ENCODE measurements at regions not wholly inside any gene's neighbourhood (a gene's known extent, or its start where the extent isn't known, plus 50 kb on each side); places are given as distances from the start of the nearest gene placed in this dataset.

DNA sequence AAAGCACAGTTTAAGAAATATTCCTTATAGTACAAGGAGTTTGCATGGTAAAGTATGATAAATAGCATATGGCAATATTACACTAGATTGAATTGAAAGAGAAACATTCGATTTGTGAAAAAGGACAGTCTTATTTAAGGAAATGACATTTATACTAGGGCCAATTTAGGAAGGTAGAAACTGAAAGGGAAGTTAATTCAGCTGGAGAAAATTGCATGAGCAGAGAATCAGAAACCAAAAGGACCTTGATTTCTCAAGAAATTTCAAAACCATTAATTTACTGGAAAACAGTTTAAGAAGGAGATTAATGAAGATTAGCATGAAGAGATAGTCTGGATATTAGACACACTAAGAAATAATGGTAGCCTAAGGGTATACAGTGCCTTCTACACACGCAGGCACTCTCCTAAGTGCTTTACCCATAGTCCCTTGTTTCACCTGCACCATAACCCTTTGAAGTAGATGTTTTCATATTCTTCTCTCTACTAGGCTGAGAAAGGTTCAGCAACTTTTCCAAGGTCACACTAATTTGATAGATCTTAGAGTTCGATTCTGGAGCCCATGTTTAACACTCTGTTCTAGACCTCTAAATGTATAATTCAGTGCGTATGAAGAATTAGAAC is 259.1 kb upstream of the SLIT2 start:
- DNase-seq (ENCODE audit: low spot score) = no peak

DNA sequence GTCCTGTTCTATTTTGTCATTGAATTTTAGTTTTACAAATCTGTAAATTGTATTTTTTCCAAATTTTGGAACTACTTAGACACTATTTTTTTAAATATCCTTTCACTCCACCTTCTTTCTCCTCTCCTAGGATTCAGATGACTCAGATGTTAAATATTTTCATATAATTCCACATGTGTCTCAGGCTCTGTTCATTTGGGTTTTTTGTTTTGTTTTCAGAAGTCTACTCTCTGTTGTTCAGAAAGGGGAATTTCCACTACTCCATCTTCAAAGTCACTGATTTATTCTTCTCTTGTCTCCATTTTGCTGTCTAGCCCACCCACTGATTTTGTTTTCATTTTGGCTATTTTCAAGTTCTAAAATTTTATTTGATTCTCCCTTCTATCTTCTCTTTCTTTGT is 264.0 kb upstream of the SLIT2 start:
- no peak for DNase-seq (ENCODE audit: low spot score)

DNA sequence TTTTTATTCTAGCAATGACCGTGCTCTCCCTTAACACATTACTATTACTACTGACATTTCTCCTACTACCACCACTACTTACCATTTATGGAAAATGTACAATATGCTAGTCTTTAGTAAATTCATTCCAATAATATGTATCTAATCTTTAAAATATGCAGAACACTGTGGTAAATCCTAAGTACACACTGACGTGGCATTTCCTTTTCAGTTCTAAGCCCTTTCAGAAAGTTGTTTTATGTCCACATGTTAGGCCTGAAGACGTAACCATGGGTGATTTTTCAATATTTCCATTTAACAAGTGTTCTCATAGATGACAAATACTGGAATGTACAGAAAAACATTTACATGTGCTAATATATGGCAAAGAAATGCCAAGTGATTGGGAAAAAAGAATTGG is 268.6 kb upstream of the SLIT2 start:
- no peak for DNase-seq (ENCODE audit: low spot score)

DNA sequence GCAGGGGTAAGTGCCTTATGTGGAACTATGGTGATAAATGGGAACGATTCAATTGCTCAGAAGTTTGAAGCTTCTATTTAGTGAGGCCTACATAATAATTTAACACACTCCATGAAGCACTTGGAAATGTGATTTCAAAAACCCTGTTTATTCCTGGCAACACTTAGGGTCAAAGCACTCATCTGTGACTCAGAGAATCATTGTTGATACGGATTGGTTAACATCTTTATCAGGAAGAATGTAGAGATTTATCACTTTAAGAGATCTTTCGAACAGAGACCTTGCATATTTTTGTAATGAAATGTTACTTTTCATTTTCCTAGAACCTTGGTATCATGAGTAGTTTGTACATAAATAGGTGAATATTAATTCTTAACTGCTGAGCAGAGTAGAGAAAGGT is 269.1 kb upstream of the SLIT2 start:
- no peak for DNase-seq (ENCODE audit: low spot score)

DNA sequence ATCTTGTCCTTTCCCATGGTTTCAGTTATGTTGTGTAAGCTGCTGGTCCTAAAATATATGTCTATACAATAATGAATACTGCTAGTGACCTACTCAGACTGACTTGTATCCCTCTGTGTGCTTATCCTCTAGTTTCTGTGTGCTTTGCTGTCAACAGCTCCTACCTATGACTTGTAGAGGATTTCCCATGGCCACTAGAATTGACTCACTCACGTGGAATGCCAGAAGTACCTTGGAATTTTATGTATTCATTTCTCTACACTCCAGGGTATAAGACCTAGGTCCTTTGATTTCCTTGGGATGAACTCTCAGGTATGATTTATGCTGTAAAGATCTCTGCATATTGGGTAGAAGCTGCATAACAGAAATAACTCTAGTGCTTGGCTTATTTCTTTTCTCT is 279.9 kb upstream of the SLIT2 start:
- DNase-seq (ENCODE audit: low spot score) = no peak

DNA sequence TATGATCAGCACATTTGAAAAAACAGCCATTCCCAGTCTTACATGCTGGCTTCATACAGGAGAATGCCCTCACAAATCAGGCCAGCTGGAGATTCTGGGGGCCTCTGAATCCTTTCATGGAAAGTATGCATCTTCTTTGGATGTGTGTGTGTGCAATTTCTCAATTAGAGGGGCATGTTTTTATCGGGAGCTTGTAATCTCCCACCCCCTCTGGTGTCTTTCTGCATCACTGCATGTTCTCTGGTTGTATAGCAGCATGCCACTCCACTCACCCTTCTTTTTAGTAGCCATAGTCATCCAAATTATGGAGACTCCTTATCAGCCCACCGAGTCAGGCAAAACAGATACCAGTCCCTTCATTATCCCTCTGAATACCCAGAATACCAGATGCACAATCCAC is 282.2 kb upstream of the SLIT2 start:
- no peak for DNase-seq (ENCODE audit: low spot score)

DNA sequence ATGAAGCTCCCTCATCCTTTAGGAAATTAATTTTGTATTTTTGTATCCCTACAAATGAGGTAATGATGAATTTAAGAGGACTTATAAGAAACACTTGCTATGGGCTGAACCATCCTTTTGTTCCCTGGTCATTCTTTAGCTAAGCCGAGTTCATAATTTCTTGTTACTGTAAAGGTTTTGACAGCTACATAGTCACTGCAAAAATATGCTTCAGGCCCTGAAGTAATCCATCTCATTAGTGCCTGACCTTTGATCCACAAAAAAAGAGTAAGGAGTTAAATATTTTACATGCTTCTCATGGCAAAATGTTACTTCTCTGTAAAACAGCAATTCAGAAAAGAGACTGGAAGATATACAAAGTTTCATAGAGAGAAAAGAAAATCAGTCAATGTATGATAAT is 290.6 kb upstream of the SLIT2 start:
- DNase-seq (ENCODE audit: low spot score) = no peak

DNA sequence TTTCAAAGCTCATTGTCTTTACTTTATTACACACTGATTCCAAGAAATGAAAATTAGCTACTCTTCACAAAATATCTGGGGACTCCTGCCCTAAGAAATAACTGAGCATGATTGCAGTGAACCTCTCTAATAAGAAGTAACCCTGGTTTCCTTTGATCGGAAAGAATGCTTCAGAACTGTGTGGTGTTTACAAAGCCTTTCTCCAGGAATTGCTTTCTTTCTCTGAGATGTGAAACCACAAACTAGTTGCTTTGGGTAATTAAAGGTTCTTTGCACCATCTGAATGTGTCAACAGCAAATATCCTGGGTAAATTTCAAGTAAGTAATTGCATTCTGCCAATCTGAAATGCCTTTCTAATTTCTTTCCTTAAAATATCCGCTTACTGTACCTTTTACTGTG is 292.9 kb upstream of the SLIT2 start:
- no peak for DNase-seq (ENCODE audit: low spot score)

DNA sequence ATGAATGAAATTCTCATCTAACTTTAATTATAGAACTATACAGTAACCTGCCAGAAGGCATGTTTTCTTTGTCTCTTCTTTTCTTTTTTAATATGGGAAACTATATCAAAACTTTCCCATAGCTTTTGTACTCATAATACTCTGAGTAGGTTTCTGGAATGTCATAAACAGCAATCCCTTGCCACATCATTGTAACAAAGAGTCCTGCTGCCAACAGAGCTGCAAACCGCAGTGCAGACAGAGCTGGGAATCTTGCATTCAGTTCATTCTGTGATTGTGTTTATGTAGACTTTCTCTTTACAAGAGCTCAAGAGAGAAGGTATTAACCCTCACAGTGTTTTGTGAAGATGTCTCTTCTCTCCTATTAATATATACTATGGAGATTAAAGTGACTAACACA is 304.4 kb upstream of the SLIT2 start:
- DNase-seq (ENCODE audit: low spot score) = no peak

DNA sequence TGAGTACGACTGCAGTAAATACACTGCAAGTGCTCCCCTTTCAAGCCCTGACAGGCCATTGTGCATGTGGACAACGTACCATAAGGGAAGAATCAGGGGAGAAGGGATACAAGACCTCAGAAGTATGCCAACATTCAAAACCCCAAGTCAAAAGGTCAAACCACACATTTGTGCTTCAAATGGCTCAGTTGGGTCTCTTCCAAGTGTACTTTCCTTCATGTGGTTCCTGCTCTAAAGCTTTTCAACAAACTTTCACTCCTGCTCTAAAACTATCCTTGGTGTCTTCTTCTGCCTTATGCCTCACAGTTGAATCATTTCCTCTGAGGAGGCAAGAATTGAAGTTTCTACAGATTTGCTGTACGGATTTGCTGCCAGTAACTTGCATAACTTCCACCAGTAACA is 305.7 kb upstream of the SLIT2 start:
- no peak for DNase-seq (ENCODE audit: low spot score)

DNA sequence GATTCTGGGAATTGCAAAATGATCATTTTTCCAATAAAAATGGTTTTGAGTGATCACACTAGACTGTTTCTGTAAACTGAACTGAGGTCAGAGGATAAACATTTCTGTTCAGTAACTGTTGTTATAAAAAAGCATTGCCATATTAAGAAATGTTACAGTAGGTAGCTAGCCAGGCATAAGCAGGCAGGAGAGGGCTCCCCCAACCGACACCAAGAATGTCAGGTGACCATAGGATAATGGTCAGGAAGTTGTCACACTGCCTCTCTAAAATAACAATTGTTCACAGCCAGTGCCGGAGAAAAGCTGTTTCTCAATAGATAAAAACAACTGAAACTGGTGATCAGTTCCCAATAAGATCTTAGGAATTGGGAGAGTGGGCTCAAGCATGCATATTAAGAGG is 306.2 kb upstream of the SLIT2 start:
- no peak for DNase-seq (ENCODE audit: low spot score)

DNA sequence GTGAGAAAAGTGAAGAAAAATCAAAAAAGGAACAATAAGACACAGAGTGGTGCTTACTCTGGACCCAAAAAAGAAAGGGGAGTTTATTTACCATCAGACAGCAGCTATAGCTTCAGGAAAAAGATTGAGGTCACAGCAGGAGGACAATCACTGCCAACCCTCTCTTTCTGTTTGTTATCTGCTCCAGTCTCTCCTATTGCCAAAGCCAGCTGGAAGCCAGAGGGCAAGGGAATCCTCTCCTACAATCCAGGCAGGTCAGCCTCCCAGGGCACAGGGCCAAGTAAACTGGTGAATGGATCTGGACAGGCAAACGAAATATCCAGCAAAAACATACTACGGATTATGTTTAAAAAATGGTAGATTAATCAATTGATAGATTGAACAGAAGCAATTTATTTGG is 306.9 kb upstream of the SLIT2 start:
- no peak for DNase-seq (ENCODE audit: low spot score)

DNA sequence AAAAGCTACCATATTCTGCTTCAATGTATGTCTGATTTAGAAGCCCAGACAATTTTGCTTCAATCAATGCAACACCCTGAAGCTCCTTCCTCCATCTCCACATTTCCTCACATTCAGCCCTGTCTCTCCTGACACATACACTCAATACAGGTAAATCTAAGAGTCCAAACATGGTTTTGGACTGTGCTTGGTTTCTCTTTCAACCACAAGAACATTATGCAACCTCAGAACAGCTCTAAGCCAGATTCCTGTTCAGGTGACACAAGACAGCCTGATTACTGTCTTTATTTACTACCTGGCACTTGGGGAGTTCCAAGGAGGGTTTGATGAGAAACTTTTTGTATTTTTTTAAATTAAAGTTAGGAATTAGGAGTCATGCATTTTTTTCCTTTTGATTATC is 307.5 kb upstream of the SLIT2 start:
- DNase-seq (ENCODE audit: low spot score) = no peak

DNA sequence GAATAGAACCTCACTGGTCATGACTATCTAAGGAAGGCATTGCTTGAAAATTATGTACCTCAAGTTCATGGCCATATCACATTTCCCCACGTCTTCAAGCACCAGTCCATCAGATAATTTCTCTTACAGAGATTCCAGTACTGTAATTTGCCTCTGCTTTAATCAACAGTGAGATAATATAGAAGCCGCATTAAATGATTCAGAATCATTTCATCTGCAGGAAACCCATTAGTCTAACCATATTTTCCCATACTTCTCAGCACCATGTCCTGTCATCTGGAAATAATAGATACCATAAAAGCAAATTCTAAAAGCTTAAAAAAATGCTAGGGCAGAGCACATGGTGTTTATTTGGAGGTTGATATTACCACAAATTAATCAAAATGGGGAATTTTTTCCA is 310.3 kb upstream of the SLIT2 start:
- DNase-seq (ENCODE audit: low spot score) = no peak

DNA sequence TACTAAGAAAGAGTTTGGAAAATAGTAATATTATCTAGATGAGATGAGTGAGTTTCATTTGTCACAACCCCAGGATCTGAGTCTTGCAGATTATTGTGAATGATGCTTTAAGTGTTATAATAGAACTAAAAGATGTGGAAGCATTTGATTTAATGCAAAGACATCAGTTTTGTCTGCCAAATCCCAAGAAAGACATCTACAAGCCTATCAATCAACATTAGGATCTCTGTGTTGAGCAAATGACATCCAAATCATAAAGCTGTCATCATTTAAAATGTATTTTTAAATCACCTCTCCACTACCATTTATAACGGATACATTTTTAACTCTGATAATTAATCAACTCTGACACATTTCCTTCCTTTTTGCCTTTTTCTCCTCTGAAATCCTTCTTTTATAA is 310.8 kb upstream of the SLIT2 start:
- no peak for DNase-seq (ENCODE audit: low spot score)

DNA sequence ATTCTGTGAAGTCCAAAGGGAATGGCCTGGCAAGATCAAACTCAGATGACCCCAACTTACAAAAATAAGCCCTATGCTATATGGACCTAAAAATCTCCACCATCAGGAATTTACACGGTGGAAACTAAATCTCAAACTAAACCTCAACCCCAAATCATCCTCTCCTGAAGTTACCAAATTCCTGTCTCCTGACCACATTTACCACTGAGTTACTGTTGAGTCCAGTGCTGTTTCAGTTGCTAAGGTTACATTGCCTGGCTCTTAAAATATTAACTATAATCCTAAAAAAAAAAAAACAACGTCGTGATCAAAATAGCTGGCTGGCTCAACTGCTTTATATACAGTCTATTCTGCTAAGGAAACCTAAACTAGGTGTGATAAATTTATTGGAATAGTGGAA is 315.2 kb upstream of the SLIT2 start:
- DNase-seq (ENCODE audit: low spot score) = no peak

DNA sequence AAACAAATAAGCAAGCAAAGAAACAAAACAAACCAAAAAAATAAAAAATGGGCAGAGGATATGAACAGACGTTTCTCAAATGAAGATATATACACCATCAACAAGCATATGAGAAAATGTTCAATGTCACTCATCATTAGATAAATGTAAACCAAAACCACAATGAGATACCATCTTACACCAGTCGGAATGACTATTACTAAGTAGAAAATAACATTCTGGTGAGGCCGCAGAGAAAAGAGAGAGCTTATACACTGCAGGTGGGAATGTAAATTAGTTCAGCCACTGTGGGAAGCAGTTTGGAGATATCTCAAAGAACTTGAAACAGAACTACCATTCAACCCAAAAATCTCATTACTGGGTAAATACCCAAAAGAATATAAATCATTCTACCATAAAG is 321.0 kb upstream of the SLIT2 start:
- DNase-seq (ENCODE audit: low spot score) = no peak

DNA sequence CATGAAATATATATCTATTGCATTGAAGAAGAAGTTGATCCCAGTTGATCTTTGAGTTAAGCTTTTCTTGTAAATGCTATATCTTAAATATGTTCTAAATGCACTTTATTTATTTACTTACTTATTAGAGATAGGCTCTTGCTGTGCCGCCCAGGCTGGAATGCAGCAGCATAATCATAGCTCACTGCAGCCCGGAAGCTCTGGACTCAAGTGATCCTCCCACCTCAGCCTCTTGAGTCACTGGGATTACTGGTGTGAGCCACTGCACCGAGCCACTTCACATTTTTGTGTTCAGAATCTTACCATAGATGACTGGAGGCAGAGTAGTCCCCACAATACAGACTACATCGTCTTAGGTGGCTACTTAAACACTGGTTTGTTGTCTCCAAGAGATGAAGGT is 324.3 kb upstream of the SLIT2 start:
- no peak for DNase-seq (ENCODE audit: low spot score)

DNA sequence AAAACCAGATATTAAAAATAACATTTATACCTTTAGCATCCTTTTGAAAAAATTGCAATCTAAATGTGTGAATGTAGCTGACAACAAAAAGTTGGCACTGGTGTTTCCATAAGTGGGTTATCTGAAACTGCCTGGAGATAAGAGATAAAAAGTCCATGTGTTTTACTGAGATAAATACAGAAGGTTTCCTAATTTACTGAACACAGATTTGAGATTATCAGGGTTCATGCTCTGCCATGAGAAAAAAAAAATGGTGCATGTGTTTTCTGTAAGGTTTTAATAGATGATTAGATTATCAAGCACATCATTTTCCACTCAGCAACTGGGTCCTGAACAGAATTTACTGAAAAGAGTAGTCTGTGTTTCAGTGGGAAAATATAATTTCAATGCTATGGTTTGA is 326.2 kb upstream of the SLIT2 start:
- DNase-seq (ENCODE audit: low spot score) = no peak

DNA sequence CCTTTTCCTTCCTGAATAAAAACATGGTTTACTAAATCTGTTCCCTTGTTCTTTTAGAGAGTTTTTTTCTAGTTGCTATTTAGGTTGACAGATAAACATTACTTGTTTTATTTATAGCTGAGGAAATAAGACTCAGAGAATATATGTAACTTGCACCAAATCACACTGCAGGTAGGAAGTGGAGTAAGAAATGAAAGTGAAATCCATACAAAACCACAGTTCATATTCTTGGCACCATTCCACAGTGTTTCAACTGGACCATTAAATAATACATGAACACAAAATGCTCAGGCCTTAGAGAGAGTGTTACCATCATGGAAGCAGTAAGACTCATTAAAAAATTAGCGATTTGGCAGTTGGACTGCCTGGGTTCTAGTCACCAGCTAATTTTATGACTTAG is 326.9 kb upstream of the SLIT2 start:
- DNase-seq (ENCODE audit: low spot score) = no peak

DNA sequence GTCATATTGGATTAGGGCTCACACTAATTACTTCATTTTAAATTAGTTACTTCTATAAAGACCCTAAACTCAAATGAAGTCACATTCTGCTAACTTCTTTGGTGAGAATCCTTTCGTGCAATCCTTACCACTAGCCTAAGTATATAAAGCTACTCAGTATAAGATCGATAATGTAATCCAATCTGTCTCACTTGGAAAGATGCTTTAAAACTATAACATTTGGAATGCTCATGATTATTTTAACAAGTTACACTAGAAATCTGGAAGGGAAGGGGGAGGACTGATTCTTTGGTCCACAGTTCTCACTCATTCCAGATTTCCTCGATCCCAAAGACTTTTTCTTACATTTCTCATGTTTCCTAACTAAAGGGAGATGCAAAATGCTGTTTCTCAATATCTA is 336.4 kb upstream of the SLIT2 start:
- DNase-seq (ENCODE audit: low spot score) = no peak

DNA sequence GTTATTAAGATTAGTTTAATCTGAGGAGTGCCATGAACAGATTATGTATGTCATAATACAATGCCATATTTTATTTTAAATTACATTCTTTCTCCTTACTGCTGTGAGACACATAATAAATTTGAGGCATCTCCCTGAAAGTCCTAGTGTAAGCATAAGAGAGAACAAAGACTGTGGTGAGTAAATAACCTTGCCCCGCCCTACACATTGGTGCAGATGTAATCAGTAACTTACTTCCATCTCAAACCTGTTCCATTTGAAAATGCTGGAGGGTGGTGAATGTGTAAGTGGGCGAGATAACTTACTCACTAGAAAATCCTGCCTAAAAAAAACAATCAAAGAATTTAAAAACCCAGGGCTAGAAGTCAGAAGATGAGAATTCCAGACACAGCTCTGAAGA is 338.1 kb upstream of the SLIT2 start:
- DNase-seq (ENCODE audit: low spot score) = no peak

DNA sequence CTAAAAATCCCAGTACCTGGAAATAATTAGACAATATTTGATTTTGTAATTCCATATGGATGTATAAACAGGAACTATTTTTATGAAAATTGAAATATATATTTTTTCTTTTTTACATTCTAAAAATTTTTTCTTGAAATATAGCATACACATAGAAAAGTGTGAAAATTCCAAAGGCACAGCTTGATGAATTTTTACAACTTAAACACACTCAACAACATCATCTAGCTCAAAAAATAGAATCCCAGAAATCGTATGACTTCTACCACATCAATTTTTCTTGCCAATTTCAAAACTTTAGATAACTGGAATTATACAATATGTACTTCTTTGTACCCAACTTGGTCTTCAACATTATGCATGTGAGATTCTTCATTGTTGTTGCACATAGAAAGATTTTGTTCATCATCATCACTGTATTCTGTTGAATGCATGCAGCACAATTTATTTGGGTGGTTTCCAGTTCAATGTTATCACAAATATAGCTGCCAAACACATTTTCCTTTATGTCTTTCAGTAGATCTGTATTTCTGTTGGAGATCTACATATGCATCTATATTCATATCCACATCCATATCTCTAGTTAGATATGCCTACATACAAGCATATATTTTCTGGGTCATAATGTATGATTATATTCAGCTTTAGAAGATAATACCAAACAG is 340.7 kb upstream of the SLIT2 start:
- DNase-seq (ENCODE audit: low spot score) = no peak

DNA sequence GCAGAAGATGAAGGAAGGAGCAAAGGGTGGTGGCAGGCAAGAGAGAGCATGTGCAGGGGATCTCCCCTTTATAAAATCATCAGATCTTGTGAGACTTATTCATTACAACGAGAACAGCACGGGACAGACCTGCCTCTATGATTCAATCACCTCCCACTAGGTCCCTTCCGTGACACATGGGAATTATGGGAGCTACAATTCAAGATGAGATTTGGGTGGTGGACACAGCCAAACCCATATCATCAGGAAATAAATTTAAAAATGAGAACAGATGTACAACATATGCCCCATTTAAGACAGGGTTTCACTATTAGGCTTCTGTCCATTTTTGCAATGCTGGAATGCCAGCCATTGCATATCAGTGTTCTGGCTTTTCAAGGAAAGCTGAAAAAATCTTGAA is 346.7 kb upstream of the SLIT2 start:
- DNase-seq (ENCODE audit: low spot score) = no peak

DNA sequence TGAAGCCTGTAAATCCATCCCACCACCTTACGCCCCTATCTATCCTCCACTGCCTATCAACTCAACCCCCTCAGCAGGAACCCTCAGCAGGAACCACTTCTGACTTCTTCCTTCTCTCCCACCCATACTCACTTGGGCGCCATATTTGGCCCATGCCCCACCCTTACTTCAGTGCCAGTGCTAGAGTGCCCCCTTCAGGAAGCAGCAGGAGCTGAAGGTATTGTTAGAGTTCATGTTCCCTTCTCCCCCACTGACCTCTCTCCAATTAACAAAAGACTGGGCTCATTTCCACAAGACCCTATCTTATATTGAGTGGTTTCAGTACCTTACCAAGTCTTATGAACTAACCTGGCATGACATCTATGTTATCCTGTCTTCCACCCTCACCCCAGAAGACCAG is 363.1 kb upstream of the SLIT2 start:
- DNase-seq (ENCODE audit: low spot score) = no peak

All from putamen (tissue), 1 donor.